Suppressor macrophage treated with lipopolysaccharide for 4 hours (primary cell): ENCODE measurements at regions not wholly inside any gene's neighbourhood (a gene's known extent, or its start where the extent isn't known, plus 50 kb on each side); places are given as distances from the start of the nearest gene placed in this dataset.
"Not testable (repeated sequence)": the region's sequence is repeated elsewhere in the genome, so short reads cannot be mapped to it uniquely, and the experiment has no call there.

Experiments used
- DNase-seq: peaks from one replicate; pipeline ENCODE4 v3.0.0-alpha.2; 2020

DNA sequence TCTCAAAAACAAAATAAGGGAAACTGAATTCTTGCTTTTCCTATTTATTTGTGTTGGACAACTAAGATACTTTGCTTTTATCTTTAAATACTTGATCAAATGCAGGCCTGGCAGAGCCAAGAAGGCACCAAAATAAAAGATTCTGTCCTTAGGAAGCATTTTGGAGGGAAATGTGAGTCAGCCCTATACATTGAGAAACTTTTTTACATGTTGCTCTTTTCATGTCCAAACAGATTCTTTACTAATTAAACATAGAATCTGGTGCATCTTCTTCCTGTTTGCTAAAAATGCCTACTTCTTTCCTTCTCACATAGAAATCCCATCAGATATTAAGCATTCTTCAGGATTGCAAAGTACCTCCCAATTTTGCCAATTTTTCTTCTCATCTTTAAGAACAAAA is 1160.4 kb downstream of the EFNA5 start:
- DNase-seq: no peak

DNA sequence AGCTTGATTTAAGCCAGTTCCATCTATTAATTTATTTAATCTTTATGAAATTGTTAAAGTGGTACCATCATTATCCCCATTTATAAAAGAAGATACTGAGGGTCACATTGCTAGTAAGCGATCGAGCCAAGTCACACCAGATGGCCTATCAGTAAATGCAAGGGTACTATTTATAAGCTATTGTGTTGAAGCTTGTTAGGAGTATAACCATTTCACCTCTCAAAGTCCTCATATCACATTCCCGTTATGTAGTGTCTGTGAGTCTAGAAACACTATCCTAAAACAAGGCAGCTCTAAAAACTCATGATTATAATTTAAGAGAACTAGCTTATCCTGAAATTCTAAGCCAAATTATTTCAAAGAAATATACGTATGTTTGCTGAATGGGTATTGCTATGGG is 1161.8 kb downstream of the EFNA5 start:
- no peak for DNase-seq

DNA sequence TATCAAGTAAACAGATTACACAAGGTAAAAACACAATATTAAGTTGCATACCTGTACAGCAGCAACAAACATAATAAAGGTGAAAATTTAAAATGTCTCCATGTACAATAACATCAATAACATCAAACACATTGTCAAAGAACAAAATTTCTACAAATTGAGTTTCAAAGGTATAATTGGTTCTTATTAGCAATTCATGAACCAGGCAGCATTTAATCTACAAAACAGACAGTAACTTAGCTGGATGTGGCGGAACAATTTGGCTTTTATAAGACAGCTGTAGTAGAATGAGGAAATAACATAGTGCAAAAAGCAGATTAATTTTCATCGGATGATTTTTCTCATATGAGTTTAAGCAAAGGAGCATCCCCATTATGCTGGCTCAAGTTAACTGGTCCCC is 1176.8 kb downstream of the EFNA5 start:
- DNase-seq: no peak

GRCh38 chr5:106489004-106489403 is 1181.7 kb downstream of the EFNA5 start:
- DNase-seq: no peak

GRCh38 chr5:106488407-106488806 is 1182.3 kb downstream of the EFNA5 start:
- DNase-seq: no peak

- DNase-seq: peak; percentile 6
These were observed 1189.4 kb downstream of the EFNA5 start for GRCh38 chr5:106481374-106481773.

DNA sequence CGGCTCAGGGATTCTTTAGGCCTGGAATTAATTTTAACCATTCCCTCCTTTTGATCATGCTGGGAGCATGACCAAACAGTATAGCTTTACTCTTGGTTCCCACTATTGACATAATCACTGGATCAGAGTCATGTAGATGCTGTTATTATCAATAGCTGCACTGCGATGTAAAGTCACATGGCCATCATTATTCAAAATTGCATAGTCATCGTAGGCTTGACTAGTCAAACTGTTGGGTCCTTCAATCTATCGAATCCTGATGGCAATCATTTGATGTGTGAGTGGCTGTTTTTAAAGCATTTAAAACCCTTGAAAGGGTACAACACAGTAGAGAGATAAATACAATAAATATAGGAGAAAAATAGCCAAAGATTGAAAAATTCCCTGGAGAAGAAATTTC is 1194.1 kb downstream of the EFNA5 start:
- no peak for DNase-seq

GRCh38 chr5:106474066-106474465 is 1196.7 kb downstream of the EFNA5 start:
- no peak for DNase-seq

GRCh38 chr5:106459541-106459940 is 1211.2 kb downstream of the EFNA5 start:
- no peak for DNase-seq

DNA sequence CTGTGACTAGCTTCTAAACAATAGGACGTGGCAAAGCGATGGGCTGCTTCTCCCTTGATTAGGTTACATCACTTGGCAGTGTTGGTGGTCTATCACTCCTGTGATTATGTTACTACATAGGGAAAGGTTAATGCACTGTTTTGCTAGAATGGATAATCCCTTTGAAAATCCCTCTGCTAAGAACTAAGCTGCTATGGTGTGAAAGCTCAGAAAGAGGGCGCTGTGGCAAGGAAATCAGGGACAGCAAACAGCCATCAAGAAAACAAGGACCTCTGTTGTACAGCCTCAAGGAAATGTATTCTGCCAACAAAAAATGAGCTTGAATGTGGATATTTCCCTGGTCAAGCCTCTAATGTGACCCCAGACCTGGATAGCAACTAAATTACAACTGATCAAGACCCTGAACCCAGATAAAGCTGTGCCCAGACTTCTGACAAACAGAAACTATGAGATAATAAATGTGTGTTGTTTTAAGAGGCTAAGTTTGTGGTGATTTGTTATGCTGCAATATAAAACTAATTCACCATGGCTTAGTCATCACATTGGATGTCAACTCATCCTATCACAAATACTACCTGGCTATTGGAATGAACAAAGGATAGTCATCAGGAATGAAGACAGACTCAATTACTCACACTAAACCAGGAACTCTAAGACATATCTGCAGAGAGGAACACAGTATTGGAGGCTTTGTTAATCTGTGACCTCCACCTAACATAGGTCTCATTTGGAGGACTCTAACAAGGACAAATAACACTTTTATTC is 1215.9 kb downstream of the EFNA5 start:
- peak; percentile 1 for DNase-seq

DNA sequence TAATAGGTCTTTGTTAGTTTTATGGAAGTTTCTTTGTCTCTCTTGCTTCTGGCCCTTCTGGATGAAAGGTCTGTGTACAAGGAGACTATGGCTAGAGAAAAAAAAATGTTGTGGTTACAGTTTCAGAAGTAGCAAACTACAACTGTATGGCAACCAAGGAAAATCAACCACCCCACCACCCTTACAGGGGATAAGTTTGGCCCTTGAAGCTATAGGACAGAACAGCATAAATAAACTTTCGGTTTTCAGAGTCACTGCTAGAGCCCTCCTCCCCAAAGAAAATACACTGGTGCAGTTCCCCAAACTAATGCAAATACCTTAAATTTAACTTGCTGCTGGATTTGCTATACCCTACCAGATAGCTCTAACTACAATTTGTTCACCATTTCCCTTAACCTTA is 1216.7 kb downstream of the EFNA5 start:
- DNase-seq: no peak

DNA sequence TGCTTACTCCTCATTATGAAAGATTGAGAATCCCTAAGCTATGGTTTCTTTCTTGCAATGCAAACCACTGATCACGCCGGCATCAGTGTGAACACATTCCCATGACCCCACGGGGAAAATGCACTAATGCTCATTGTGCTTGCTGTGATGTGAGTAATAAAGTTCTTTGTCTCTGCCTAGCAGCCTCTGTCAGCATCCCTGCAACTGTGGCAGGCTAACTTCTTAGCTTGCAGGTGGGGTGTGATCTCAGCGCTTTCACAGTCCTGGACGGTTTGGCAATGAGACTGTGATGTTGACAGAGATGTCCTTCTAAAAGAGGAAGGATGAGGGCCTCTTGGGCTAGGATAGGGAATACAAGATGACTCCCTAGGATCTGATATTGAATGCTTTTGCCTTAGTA is 1218.7 kb downstream of the EFNA5 start:
- no peak for DNase-seq

DNA sequence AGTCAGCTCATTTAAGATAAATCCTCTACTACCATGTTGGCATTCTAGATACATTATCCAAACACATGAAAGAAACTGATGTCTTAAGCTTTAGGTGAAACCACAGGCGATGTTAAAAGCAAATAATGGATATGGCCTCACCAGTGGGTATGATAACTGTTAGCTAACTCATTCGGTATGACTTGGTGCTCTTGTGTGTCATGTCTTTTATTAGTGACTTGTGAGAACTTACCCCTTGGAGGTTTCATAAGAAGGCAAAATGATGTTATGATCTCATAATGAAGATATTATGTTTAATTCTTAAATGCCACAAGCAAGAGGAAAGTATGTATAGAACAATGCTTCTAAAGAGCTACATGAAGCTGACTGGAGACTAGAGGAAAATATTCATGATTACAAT is 1227.0 kb downstream of the EFNA5 start:
- no peak for DNase-seq

GRCh38 chr5:106435185-106435584 is 1235.6 kb downstream of the EFNA5 start:
- DNase-seq: no peak

DNA sequence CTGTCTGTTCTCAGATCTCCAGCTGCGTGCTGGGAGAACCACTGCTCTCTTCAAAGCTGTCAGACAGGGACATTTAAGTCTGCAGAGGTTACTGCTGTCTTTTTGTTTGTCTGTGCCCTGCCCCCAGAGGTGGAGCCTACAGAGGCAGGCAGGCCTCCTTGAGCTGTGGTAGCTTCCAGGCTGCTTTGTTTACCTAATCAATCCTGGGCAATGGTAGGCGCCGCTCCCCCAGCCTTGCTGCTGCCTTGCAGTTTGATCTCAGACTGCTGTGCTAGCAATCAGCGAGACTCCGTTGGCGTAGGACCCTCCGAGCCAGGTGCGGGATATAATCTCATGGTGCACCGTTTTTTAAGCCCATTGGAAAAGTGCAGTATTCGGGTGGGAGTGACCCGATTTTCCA is 1240.0 kb downstream of the EFNA5 start:
- DNase-seq: not testable (repeated sequence)

- no peak for DNase-seq
These were observed 1247.4 kb downstream of the EFNA5 start for GRCh38 chr5:106423109-106423897.

- no peak for DNase-seq
These were observed 1250.6 kb downstream of the EFNA5 start for GRCh38 chr5:106420102-106420501.

DNA sequence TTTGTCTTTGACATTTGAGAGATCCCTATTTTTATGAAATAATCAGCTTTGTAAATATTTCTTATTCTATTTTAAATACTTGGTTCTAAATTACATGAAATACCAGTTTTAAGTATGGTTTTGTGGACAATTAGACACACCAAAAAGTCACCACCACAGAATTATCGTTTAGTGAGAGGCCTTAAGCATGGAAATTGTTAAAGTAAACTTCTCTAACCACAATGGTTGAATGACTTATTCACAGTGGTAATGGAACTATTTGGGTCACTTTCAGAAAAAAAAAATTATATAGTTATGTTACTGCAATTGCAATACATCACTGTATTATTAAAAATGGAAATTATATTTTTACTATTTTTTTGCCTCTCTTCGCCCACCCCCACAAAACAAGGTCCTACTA is 1252.5 kb downstream of the EFNA5 start:
- DNase-seq: no peak

DNA sequence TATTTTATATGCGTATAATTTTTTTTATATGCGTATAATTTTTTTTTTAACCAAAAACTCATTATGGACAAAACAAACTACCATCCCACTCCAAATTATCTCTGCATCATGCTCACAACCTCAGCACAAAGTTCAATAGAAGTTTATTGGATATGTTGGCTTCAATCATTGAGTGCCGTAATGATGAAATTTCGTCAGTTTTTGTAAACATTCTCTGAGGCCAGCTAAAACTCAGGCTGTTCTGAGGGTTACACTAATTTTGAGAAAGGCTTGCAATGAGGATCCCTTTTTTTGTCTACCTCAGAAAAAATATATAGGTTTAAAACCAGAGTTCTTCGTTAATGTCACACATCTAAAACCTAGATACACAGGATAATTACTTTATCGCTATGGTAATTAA is 1253.2 kb downstream of the EFNA5 start:
- no peak for DNase-seq

DNA sequence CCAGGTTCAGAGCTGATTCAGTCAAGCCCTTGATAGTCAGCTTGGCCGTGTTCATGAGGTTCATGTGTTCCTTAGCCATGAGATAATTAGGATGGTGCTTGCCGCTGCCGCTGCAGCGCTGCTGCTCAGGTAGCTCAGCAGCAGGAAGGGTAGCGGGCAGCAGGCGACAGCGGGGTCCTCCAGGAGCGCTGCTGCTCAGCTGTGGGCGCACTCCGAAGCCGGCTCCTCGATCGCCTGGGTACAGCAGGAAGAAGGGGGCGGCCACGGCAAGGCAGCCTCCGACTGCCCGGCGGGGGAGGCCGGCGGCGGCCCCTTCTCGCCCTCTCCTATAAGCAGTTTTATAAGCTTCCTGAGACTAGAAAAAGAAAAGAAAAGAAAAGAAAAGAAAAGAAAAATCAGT is 1253.6 kb downstream of the EFNA5 start:
- no peak for DNase-seq

DNA sequence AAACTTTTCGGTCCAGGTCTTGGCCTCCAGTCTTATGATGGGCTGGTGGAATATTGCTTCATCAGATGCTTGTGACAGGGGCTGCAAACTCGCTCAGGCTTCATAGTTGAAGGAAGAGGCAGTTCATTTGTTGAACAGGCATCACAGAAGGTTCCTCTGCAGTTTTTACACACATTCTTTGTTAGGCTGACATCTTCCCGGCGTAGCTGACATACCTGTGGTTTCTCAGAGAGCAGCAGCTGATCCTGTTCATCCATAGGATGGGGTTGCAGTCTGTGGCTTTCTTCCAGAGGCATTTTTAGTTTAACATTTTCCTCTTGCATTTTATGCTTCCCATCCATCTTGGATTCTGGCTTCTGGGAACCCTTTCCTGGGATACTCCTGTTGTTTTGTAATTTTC is 1255.2 kb downstream of the EFNA5 start:
- no peak for DNase-seq

- DNase-seq: no peak
These were observed 1256.4 kb downstream of the EFNA5 start for GRCh38 chr5:106414342-106414741.

- DNase-seq: no peak
These were observed 1258.1 kb downstream of the EFNA5 start for GRCh38 chr5:106412606-106413005.

- no peak for DNase-seq
These were observed 1262.2 kb downstream of the EFNA5 start for GRCh38 chr5:106408570-106408969.

DNA sequence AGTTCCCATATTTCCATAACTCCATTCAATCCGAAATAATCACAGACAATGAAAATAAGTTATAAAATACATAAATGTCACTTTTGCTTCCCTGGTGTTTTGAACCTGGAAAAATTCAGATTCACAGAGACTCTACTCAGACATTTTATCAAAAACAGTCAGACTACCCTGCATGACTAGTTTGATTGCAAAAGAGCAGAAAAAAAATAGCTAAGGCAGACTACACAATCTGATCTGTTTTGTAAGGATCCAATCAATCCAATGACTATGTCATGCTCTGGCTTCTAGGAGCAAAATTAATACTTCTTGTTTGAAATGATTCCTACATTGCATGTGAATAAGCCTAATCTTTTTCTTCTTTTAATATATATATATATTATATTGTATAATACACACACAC is 1262.6 kb downstream of the EFNA5 start:
- DNase-seq: no peak
